Fibroblast of lung (primary cell): ENCODE measurements at regions not wholly inside any gene's neighbourhood (a gene's known extent, or its start where the extent isn't known, plus 50 kb on each side); places are given as distances from the start of the nearest gene placed in this dataset.

Source experiments
- EZH2 ChIP-seq: IDR thresholded peaks from 2 replicates; pipeline ENCODE4 v1.5.1; 2012; ENCODE audit warnings: low read length, control low read depth, mild to moderate bottlenecking; ENCODE audit errors: missing control alignments
- TF ChIP-seq, protein P1 (sequence below), 2 donors: IDR thresholded peaks in 1 of 2; conservative IDR thresholded peaks in 1 of 2; 1 replicate in 1 of 2; 2 replicates in 1 of 2; pipeline ENCODE4 v1.5.1; 2011 to 2012; ENCODE audit warnings: low read length in 2 of 2, control low read depth in 1 of 2, inconsistent platforms in 1 of 2, low read depth in 1 of 2, mild to moderate bottlenecking in 1 of 2

DNA sequence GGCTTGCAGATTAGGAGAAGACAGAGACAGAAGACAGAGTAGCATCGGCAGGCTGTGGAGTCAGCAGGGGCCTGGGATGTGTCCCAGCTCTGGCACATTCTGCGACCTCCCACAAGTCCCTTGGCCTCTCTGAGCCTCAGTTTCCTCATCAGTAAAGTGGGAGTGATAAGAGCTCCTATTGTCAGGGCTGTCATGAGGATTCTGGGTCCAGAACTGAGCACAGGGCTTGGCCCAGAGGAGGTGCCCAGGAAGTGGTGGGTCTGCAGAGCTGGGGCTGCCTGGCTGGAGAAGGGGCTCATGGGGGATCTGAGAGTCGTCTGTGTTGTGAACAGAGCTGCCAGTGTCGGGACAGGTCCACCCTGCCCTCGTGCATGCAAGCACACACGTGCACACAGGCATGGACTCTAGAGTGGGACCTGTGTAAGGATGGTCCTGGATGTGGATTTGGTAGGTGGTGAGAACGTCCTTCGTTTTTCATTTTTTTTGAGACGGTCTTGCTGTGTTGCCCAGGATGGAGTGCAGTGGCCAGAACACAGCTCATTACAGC is 262.9 kb downstream of the PTPRU start:
- TF ChIP-seq, protein P1, sequence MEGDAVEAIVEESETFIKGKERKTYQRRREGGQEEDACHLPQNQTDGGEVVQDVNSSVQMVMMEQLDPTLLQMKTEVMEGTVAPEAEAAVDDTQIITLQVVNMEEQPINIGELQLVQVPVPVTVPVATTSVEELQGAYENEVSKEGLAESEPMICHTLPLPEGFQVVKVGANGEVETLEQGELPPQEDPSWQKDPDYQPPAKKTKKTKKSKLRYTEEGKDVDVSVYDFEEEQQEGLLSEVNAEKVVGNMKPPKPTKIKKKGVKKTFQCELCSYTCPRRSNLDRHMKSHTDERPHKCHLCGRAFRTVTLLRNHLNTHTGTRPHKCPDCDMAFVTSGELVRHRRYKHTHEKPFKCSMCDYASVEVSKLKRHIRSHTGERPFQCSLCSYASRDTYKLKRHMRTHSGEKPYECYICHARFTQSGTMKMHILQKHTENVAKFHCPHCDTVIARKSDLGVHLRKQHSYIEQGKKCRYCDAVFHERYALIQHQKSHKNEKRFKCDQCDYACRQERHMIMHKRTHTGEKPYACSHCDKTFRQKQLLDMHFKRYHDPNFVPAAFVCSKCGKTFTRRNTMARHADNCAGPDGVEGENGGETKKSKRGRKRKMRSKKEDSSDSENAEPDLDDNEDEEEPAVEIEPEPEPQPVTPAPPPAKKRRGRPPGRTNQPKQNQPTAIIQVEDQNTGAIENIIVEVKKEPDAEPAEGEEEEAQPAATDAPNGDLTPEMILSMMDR (conservative IDR thresholded peaks at IDR 0.05 in 1 of 2, IDR thresholded peaks at IDR 0.05 in 1 of 2; ENCODE audit: low read depth in 1 of 2, low read length in 2 of 2) = no peak
- TF ChIP-seq EZH2 = no peak
